ENCODE measurements at regions not wholly inside any gene's neighbourhood (a gene's known extent, or its start where the extent isn't known, plus 50 kb on each side); places are given as distances from the start of the nearest gene placed in this dataset.

DNA sequence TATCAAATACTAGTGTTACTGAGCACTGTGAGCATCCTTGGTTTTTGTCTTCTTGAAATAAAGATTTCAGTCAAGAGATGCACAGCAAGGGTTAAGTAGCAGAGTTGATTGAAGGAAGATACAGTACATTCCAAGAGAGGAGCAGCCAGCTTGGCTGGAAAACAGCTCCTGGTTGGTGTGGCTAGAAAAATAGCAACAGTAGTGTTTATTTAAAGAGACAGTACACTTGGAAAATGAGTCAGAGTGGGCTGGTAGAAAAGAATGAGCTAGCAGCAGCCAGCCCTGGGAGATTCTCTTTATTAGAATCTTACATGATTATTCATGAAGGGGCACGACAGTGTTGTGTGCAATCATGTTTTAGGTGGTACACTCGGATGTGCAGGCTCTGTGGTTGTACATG lies 1016.4 kb upstream of the SORCS1 start (continued):
- TF ChIP-seq CBX8 (IDR thresholded peaks at IDR 0.05; ENCODE audit: borderline replicate concordance, low read depth, low read length) = no peak
- TF ChIP-seq CHD2 (IDR thresholded peaks at IDR 0.05; ENCODE audit: low read length) = no peak
- no peak for TF ChIP-seq USF2 (IDR thresholded peaks at IDR 0.05; ENCODE audit: low read length)
- TF ChIP-seq CEBPB (IDR thresholded peaks at IDR 0.05; ENCODE audit: low read depth, low read length) = no peak
- no peak for TF ChIP-seq TCF12 (IDR thresholded peaks at IDR 0.05; ENCODE audit: low read depth, low read length)
- TF ChIP-seq SP4 (IDR thresholded peaks at IDR 0.05; ENCODE audit: low read length) = no peak
- TF ChIP-seq POLR2AphosphoS5 (IDR thresholded peaks at IDR 0.05; ENCODE audit: low read depth, low read length) = no peak
- TF ChIP-seq POLR2A (IDR thresholded peaks at IDR 0.05; ENCODE audit: control extremely low read depth in 1 of 2, low read depth in 2 of 2, low read length in 2 of 2) = no peak
- TF ChIP-seq TAF1 (IDR thresholded peaks at IDR 0.05; ENCODE audit: low read depth, low read length) = no peak
- TF ChIP-seq EP300 (IDR thresholded peaks at IDR 0.05; ENCODE audit: borderline replicate concordance in 1 of 2, low read depth in 2 of 2, low read length in 2 of 2) = no peak
- TF ChIP-seq NANOG (IDR thresholded peaks at IDR 0.05; ENCODE audit: insufficient read depth, low read depth, low read length, poor library complexity, severe bottlenecking) = no peak
- no peak for TF ChIP-seq HDAC2 (IDR thresholded peaks at IDR 0.05; ENCODE audit: borderline replicate concordance in 1 of 2, low read depth in 2 of 2, low read length in 2 of 2)
- TF ChIP-seq CBX5 (IDR thresholded peaks at IDR 0.05; ENCODE audit: low read depth, low read length) = no peak
- TF ChIP-seq JUN (IDR thresholded peaks at IDR 0.05; ENCODE audit: low read depth, low read length) = no peak
- TF ChIP-seq HDAC6 (IDR thresholded peaks at IDR 0.05; ENCODE audit: low read depth, low read length) = no peak
- no peak for TF ChIP-seq SIRT6 (IDR thresholded peaks at IDR 0.05; ENCODE audit: low read length)
- TF ChIP-seq BRCA1 (IDR thresholded peaks at IDR 0.05; ENCODE audit: low read depth, low read length) = no peak
- no peak for TF ChIP-seq SAP30 (IDR thresholded peaks at IDR 0.05; ENCODE audit: insufficient read depth, insufficient replicate concordance, low read length)
